Mucosa of gallbladder (tissue), 1 donor: ENCODE measurements at regions not wholly inside any gene's neighbourhood (a gene's known extent, or its start where the extent isn't known, plus 50 kb on each side); places are given as distances from the start of the nearest gene placed in this dataset.
"Not testable (repeated sequence)": the region's sequence is repeated elsewhere in the genome, so short reads cannot be mapped to it uniquely, and the experiment has no call there.

Experiments
- DNase-seq: peaks from one replicate; pipeline ENCODE4 v3.0.0-alpha.2; 2020; ENCODE audit warnings: low spot score
- donor health status: DM: no; HTN: no; CAD: no.

GRCh38 chr12:111154147-111154834 lies 214.6 kb downstream of the PHETA1 start:
- no peak for DNase-seq

- no peak for DNase-seq
These were observed 216.3 kb downstream of the PHETA1 start for GRCh38 chr12:111152561-111152960.

- DNase-seq: no peak
These were observed 217.7 kb downstream of the PHETA1 start for GRCh38 chr12:111150921-111151840.

DNA sequence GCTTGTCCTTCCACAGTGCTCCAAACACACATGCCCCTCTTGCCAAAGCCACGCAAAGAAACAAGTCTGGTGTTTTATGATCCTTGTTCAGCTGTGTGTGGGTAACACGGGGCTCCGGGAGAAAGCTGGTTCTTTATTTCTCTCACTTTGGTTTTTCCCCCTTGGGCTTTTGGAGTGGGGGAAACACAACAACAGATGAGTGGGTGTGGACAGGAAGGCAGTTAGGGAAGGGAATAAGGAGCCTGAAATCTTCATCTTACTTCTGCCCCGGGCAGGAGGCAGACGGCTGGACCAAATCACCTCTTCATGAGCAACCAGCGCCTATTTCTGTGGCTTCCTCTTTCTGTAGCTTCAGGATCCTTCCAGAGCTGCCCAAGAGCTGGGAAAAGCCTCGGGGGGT lies 218.5 kb downstream of the PHETA1 start:
- DNase-seq: no peak

DNA sequence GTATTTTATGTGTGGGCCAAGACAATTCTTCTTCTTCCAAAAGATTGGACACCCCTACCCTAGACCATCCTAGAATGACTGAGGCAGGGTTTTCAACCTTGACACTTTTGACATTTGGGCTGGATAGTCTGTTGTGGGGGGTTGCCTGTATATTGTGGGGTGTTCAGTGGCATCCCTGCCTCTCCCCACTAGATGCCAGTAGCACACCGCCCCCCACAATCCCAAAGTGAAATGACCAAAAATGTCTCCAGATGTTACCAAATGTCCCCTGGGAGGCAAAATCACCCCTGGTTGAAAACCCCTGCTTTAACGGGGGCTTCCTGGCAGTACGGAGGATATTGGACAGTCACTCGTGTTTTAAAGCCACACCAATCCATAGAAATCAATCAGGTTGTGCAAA lies 219.6 kb downstream of the PHETA1 start:
- DNase-seq: no peak

DNA sequence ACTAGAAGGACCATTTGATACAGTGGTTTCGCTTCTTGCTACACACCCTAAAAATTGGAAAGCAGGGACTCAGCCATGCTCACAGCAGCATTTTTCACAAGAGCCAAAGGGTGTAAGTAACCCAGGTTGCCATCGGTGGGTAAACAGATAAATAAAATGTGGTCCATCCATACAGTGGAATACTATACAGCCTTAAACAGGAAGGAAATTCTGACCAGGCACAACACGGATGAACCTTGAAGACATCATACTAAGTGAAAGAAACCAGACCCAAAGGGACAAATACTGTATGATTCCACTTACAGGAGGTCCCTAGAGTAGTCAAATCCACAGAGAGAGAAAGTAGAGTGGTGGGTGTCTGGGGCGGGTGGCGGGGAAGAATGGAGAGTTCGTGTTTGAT lies 220.9 kb downstream of the PHETA1 start:
- DNase-seq: no peak

GRCh38 chr12:111143271-111143670 lies 222.9 kb upstream of the MYL2 start:
- no peak for DNase-seq

- no peak for DNase-seq
These were observed 220.8 kb upstream of the MYL2 start for GRCh38 chr12:111141205-111141604.

GRCh38 chr12:111138016-111138415 lies 217.6 kb upstream of the MYL2 start:
- DNase-seq: no peak

DNA sequence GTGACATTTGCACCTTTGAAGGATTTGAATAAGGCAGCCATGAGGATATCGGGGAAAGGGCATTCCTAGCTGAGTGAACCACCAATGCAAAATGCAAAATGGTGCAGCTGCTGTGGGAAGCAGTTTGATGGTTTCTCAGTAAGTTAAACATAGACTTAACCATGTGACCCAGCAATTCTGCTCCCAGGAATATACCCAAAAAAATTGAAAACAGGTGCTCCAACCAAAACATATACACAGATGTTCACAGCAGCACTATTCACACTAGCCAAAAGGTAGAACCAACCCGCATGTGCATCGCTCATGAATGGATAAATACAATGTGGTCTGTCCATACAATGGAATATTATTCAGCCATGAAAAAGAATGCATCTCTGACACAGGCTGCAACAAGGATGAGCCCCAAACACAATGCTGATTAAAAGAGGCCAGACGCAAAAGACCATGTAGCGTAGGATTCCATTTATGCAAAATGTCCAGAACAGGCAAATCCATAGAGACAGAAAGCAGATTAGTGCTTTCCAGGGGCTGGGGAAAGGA lies 215.0 kb upstream of the MYL2 start:
- no peak for DNase-seq

DNA sequence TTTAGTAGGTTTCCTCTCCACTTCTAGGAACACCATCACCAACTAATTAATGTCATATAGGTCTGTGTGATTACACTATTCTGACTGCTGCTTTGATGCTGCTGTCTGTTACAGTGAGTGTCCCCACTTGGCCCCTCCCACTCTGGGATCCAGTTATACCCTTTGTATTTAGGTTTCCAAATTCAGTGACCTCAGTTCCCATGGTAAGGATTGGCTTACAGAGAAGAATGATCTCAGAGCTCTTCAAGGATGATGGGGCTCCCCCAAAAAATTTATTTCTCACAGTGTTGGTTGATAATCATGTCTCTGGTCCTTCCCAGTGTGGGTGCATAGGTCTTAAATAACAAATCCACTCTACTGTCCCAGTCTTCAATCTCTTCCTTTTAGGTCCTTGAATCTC lies 210.0 kb upstream of the MYL2 start:
- DNase-seq: no peak

DNA sequence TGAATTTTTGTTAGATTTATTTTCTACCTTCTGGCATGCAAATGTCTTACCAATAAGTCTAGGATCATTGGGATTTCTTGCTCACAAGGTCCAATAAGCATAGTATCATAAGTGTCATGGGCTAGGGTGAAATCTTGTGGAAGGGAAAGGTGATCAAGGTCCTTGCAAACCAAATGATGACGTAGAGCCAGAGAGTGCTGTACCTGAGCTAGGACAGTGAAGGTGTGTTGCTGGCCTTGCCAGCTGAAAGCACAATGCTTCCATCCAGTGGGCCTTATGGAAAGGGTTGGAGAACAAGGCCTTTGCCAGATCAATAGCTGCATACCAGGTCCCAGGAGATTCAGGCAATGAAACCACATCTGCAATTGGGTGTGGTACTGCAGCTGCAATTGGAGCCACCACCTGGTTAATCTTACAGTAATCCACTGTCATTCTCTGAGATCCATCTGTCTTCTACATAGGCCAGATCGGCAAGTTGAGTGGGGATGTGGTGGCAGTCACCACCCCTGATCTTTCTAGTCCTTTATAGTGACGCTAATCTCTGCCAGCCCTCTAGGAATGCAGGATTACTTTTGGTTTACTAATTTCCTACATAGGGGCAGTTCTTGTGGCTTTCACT lies 208.9 kb upstream of the MYL2 start:
- DNase-seq: no peak

DNA sequence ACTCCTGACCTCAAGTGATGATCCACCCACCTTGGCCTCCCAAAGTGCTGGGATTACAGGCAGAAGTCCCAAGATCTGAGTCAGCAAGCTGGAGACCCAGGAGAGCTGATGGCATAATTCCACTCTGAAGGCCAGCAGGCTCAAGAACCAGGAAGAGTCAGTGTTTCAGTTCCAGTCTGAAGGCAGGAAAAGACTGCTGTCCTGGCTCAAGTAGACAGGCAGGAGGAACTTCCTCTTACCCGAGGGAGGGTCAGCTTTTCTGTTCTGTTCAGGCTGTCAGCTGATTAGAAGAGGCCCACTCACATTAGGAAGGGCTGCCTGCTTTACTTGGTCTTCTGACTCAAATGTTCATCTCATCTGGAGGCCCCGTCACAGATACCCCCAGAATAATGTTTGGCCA lies 206.0 kb upstream of the MYL2 start:
- DNase-seq: peak; percentile 14

DNA sequence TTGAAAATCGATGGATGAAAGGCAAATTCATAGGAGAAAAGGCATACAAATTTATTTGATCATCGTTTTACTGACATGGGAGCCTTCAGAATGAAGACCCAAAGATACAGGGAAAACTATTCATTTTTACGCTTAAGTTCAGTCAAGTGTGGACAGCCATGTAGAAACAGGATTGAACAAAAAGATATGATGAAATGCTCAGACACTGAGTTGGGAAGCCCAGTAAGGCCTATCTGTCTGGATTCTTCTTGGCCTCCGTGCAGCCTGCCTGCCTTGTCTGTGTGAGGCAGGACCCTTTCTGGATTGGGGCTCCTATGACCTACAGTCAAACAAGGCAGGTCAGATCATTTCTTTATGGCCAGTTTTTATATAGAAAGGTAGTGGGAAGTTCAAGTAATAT lies 203.8 kb upstream of the MYL2 start:
- no peak for DNase-seq

DNA sequence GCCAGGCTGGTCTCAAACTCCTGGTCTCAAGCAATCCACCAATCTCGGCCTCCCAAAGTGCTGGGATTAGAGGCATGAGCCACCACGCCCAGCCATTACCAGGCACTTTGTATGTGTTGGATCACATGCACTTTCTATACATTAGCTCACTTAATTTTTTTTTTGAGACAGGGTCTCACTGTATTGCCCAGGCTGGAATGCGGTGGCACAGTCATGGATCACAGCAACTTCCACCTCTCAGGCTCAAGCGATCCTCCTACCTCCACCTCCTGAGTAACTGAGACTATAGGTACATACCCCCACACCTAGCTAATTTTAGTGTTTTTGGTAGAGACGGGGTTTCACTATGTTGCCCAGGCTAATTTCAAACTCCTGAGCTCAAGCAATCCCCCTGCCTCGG lies 203.0 kb upstream of the MYL2 start:
- DNase-seq: no peak

- no peak for DNase-seq
These were observed 202.1 kb upstream of the MYL2 start for GRCh38 chr12:111122458-111122878.

- no peak for DNase-seq
These were observed 201.5 kb upstream of the MYL2 start for GRCh38 chr12:111121840-111122239.

GRCh38 chr12:111120578-111120977 lies 200.2 kb upstream of the MYL2 start:
- no peak for DNase-seq

DNA sequence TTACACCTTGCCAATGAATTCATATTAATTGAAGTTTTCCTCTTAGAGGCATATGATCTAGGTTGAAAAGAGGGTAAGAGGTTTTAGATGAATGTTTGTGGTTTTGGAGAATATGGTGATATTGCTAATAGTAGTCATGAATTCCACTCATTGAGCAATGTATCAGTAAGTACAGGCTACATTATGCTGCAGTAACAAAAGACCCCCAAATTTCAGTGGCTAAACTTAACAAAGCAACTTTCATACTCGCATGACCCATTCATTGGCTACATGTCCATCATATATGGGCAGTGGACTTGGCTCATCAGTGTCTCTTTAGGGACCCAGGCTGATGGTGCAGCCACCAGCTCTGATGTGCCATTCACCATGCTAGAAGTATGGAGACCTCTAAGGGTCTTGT lies 196.6 kb upstream of the MYL2 start:
- no peak for DNase-seq

- not testable (repeated sequence) for DNase-seq
These were observed 192.9 kb upstream of the MYL2 start for GRCh38 chr12:111113313-111113712.

DNA sequence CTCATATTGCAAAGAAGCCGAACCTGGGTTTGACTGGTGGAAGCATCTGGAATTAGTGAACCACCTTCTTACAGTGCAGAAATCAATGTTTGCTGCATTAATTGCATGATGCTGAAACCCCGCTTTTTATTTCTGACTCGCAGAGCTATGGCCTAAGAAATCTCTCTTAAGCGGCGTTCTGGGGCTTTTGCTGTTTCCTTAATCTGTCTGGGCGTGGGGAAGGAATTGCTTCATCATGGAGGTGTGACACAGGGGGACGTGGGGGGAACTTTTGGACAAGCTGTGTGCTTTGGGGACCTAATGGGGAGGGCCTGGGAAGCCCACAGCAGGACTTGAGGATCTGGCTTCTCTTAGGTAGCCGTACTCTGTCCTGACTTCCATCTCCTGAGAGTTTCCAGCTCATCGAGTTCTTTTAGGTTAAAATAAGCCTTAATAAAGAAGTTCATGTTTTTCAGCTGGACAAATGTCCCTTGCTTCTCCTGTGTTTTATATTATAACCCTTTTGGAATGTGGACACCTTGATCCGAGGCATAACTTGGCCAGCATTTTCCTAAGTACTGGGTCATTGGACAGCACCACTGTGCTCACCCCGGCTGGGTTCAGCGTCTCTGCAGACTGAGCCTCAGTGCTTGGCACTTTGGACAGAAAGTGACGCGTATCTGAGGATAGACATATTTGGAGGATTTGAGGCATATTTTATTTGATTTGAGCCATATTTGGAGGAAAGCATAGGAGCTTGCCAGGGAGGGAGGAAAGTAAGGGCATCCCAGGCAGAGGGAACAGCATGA lies 192.1 kb upstream of the MYL2 start:
- DNase-seq: no peak

DNA sequence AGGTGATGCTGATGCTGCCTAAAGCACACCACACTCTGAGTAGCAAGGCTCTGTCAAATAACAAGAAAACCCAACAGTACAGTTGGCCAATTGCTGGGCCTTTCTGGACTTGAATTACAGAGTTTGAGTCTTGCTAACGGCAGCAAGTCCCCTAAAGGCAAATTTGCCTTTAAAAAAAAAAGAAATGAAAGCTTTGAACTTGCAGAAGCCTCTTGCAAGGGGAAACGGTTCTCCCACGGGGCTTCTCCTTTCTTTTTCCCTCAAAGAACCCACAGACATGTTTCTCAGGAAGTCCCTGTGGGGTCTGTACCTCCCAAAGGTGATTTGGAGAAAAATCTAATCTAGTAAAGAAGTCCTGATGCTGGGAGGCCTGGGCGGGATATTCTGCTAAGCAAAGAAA lies 191.3 kb upstream of the MYL2 start:
- DNase-seq: no peak
